SK-N-SH (cell line): ENCODE measurements at regions not wholly inside any gene's neighbourhood (a gene's known extent, or its start where the extent isn't known, plus 50 kb on each side); places are given as distances from the start of the nearest gene placed in this dataset.

Source experiments
- CTCF ChIA-PET: fragments of 300-600, 350-600 bp; formaldehyde crosslinking; extraction: SDS; loops from one replicate; lab custom pipeline; 2021; lab: Yijun Ruan, JAX
- POLR2A ChIA-PET: fragments of 350-600 bp; sonication (Branson Sonifier 250); formaldehyde crosslinking; extraction: SDS; loops from one replicate; lab custom pipeline; 2020; ENCODE audit warnings: antibody characterized with exemption, inconsistent platforms; lab: Yijun Ruan, JAX
- DNase-seq: peaks from one replicate; pipeline ENCODE4 v3.0.0; 2012
- H2AFZ ChIP-seq: fragments of 200-600 bp; sonication (generic); 2 replicates; pipeline ENCODE4 v1.8.1; 2016; ENCODE audit warnings: antibody characterized with exemption, mild to moderate bottlenecking, low read depth
- H3F3A ChIP-seq: fragments of 200-600 bp; sonication (generic); replicated peaks from 2 replicates; pipeline ENCODE3; 2016; ENCODE audit warnings: antibody characterized with exemption, mild to moderate bottlenecking; ENCODE audit not compliant: insufficient read depth
- H3K27ac ChIP-seq, 2 experiments: fragments of 200-500 bp in 1 of 2; fragments of 200-600 bp in 1 of 2; sonication (Bioruptor generic) in 1 of 2; sonication (generic), shearing (Covaris generic) in 1 of 2; 2 replicates each; pipeline versions ENCODE4 v1.5.1 to v1.6.1; 2014 to 2016; ENCODE audit warnings: low read depth in 2 of 2, inconsistent platforms in 1 of 2, low read length in 1 of 2, mild to moderate bottlenecking in 1 of 2, mixed read lengths in 1 of 2
- H3K27me3 ChIP-seq: fragments of 200-600 bp; sonication (generic), shearing (Covaris generic); 2 replicates; pipeline ENCODE4 v1.6.1; 2016; ENCODE audit warnings: mixed run types; ENCODE audit not compliant: insufficient read depth
- H3K36me3 ChIP-seq, 2 experiments: fragments of 200-500 bp in 1 of 2; fragments of 200-600 bp in 1 of 2; sonication (Bioruptor generic) in 1 of 2; sonication (generic) in 1 of 2; replicated peaks in 1 of 2; 2 replicates each; pipeline versions ENCODE3 to v1.5.1; 2014 to 2016; ENCODE audit warnings: low read length in 1 of 2, mild to moderate bottlenecking in 1 of 2; ENCODE audit not compliant: insufficient read depth in 2 of 2, control insufficient read depth in 1 of 2
- H3K4me1 ChIP-seq, 2 experiments: fragments of 200-500 bp in 1 of 2; fragments of 200-600 bp in 1 of 2; sonication (Bioruptor generic) in 1 of 2; sonication (generic), shearing (Covaris generic) in 1 of 2; 2 replicates each; pipeline versions ENCODE4 v1.5.1 to v1.6.1; 2014 to 2016; ENCODE audit warnings: low read depth in 1 of 2, low read length in 1 of 2, mixed run types in 1 of 2; ENCODE audit not compliant: insufficient read depth in 2 of 2, control insufficient read depth in 1 of 2
- H3K4me2 ChIP-seq: fragments of 200-600 bp; sonication (generic), shearing (Covaris generic); 2 replicates; pipeline ENCODE4 v1.6.1; 2017; ENCODE audit warnings: mixed run types
- H3K4me3 ChIP-seq, 2 experiments: fragments of 200-500 bp in 1 of 2; fragments of 200-600 bp in 1 of 2; sonication (Bioruptor generic) in 1 of 2; sonication (generic), shearing (Covaris generic) in 1 of 2; 2 replicates each; pipeline versions ENCODE4 v1.5.1 to v1.8.1; 2014 to 2016; ENCODE audit warnings: low read depth in 2 of 2, inconsistent platforms in 1 of 2, low read length in 1 of 2, mild to moderate bottlenecking in 1 of 2, mixed read lengths in 1 of 2, moderate library complexity in 1 of 2
- H3K79me2 ChIP-seq: fragments of 200-600 bp; sonication (generic); 2 replicates; pipeline ENCODE4 v1.8.1; 2017; ENCODE audit warnings: mild to moderate bottlenecking; ENCODE audit not compliant: insufficient read depth
- H3K9ac ChIP-seq: fragments of 200-600 bp; sonication (generic); 2 replicates; pipeline ENCODE4 v1.6.1; 2017; ENCODE audit warnings: mixed run types
- H3K9me2 ChIP-seq: fragments of 200-600 bp; sonication (generic); 2 replicates; pipeline ENCODE4 v1.6.1; 2017; ENCODE audit warnings: mixed run types
- H3K9me3 ChIP-seq: fragments of 200-600 bp; sonication (generic); 2 replicates; pipeline ENCODE4 v1.6.1; 2017; ENCODE audit warnings: mixed run types, mild to moderate bottlenecking, moderate library complexity
- H4K20me1 ChIP-seq: fragments of 200-600 bp; sonication (generic); 2 replicates; pipeline ENCODE4 v1.6.1; 2017; ENCODE audit warnings: mild to moderate bottlenecking, mixed run types; ENCODE audit not compliant: insufficient read depth
- CHD2 ChIP-seq: fragments of 150-350 bp; IDR thresholded peaks from 2 replicates; pipeline ENCODE4 v1.6.1; 2018; ENCODE audit warnings: low read length; ENCODE audit not compliant: partially characterized antibody
- EP300 ChIP-seq, 2 experiments: IDR thresholded peaks; 2 replicates each; pipeline versions ENCODE4 v1.4.0 to v1.6.1; 2012; ENCODE audit warnings: borderline replicate concordance in 1 of 2, low read depth in 1 of 2, low read length in 1 of 2
- EZH2phosphoT487 ChIP-seq: fragments of 200-600 bp; sonication (generic); IDR thresholded peaks from 2 replicates; pipeline ENCODE4 v1.6.1; 2017; ENCODE audit warnings: low read depth, mixed run types, mild to moderate bottlenecking, antibody characterized with exemption, moderate library complexity, borderline replicate concordance
- FOXJ3 ChIP-seq: sonication (generic); formaldehyde crosslinking; IDR thresholded peaks from 2 replicates; pipeline ENCODE4 v1.5.1; 2020; ENCODE audit warnings: mild to moderate bottlenecking, missing genetic modification reagents
- GABPA ChIP-seq: IDR thresholded peaks from 2 replicates; pipeline ENCODE4 v1.4.0; 2012; ENCODE audit warnings: low read depth, mild to moderate bottlenecking
- GATA2 ChIP-seq: sonication (generic); formaldehyde crosslinking; IDR thresholded peaks from 2 replicates; pipeline ENCODE4 v1.5.0; 2020; ENCODE audit warnings: mild to moderate bottlenecking, missing genetic modification reagents
- MEF2A ChIP-seq: IDR thresholded peaks from 2 replicates; pipeline ENCODE4 v1.4.0; 2012; ENCODE audit warnings: low read depth, borderline replicate concordance
- MXI1 ChIP-seq: IDR thresholded peaks from 2 replicates; pipeline ENCODE4 v1.6.1; 2012; ENCODE audit warnings: mild to moderate bottlenecking, low read depth, low read length, improper control_type of control experiment
- PBX3 ChIP-seq: IDR thresholded peaks from 2 replicates; pipeline ENCODE4; 2012
- RXRA ChIP-seq: IDR thresholded peaks from 2 replicates; pipeline ENCODE4 v1.4.0; 2012; ENCODE audit warnings: low read depth, mild to moderate bottlenecking, borderline replicate concordance
- SIN3A ChIP-seq: IDR thresholded peaks from 2 replicates; pipeline ENCODE4 v1.6.1; 2012; ENCODE audit warnings: low read depth, mild to moderate bottlenecking, low read length, moderate library complexity, borderline replicate concordance
- TAF1 ChIP-seq: IDR thresholded peaks from 2 replicates; pipeline ENCODE4 v1.6.1; 2012; ENCODE audit warnings: low read depth, mild to moderate bottlenecking, low read length, moderate library complexity, borderline replicate concordance
- TEAD4 ChIP-seq: IDR thresholded peaks from 2 replicates; pipeline ENCODE4 v1.4.0; 2012; ENCODE audit warnings: mild to moderate bottlenecking, borderline replicate concordance; ENCODE audit not compliant: insufficient read depth
- YY1 ChIP-seq: IDR thresholded peaks from 2 replicates; pipeline ENCODE4 v1.4.0; 2012; ENCODE audit warnings: low read depth, mild to moderate bottlenecking
- WGBS: methylation state at CpG from one replicate; pipeline ENCODE4 v1.1.6; 2017; ENCODE audit warnings: low lambda C conversion rate; 5-methylcytosine and 5-hydroxymethylcytosine counted together
- TF ChIP-seq, protein P1 (sequence below): IDR thresholded peaks from 2 replicates; pipeline ENCODE4 v1.4.0; 2012; ENCODE audit warnings: low read depth, borderline replicate concordance
- TF ChIP-seq, protein P2 (sequence below): fragments of 150-350 bp; IDR thresholded peaks from 2 replicates; pipeline ENCODE4 v1.6.1; 2016; ENCODE audit warnings: mild to moderate bottlenecking, low read depth, low read length
- TF ChIP-seq, protein P3 (sequence below): IDR thresholded peaks from 2 replicates; pipeline ENCODE4 v1.4.0; 2012; ENCODE audit warnings: low read depth

DNA sequence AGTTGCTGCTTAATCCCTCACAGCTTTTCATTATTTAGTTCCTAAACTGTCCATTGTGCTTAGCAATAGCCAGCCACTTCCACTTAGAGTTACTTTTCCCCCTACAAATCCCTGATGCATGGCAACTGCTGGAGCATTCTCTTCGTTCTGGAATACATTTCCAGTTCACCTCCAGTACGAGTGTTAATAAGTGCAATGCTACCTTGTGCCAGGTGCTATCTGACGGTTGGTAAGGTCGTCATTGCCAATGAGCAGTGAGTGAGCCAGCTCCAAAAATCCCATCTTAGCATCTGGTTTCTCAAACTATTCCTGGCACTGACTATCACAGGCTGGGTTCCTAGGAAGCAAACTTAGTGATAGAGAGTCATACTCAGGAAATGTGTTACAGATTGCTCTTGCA lies 114.1 kb upstream of the ADGRF1 start:
- H3K4me3 ChIP-seq, result no peak overlapping the region
- 72% methylated on average over 4 of the region's 4 CpGs for WGBS
- H3K9ac ChIP-seq, result no peak overlapping the region
- no peaks in the 10 kb centered on the region for H3K27me3 ChIP-seq
- no peaks in the 10 kb centered on the region for H3F3A ChIP-seq
- no peak overlapping the region for H2AFZ ChIP-seq
- no peak for DNase-seq
- no peaks in the 10 kb centered on the region for H3K4me1 ChIP-seq
- no peak overlapping the region for H3K4me2 ChIP-seq
- no peaks in the 10 kb centered on the region for H4K20me1 ChIP-seq
- ChIA-PET CTCF (interaction anchor here (0.9 to 1.7 kb wide), 3 partner anchors 58 to 308 kb away, joined by 3 to 4 read pairs (median 4); partner anchors contain the start of gene TNFRSF21), POLR2A (no interaction called here)
- H3K79me2 ChIP-seq, result no peaks in the 10 kb centered on the region
- no peaks in the 10 kb centered on the region for H3K36me3 ChIP-seq
- H3K27ac ChIP-seq, result no peak overlapping the region
- H3K9me2 ChIP-seq, result no peaks in the 10 kb centered on the region
- TF ChIP-seq EP300 (IDR thresholded peaks at IDR 0.05; ENCODE audit: borderline replicate concordance in 1 of 2, low read depth in 1 of 2, low read length in 1 of 2) (no peak), SIN3A (no peak), GABPA (no peak), TEAD4 (no peak), TAF1 (no peak), EZH2phosphoT487 (no peak), FOXJ3 (CRISPR knock-in tag) (no peak), MXI1 (no peak), GATA2 (CRISPR knock-in tag) (no peak), RXRA (no peak)
- TF ChIP-seq, protein P1, sequence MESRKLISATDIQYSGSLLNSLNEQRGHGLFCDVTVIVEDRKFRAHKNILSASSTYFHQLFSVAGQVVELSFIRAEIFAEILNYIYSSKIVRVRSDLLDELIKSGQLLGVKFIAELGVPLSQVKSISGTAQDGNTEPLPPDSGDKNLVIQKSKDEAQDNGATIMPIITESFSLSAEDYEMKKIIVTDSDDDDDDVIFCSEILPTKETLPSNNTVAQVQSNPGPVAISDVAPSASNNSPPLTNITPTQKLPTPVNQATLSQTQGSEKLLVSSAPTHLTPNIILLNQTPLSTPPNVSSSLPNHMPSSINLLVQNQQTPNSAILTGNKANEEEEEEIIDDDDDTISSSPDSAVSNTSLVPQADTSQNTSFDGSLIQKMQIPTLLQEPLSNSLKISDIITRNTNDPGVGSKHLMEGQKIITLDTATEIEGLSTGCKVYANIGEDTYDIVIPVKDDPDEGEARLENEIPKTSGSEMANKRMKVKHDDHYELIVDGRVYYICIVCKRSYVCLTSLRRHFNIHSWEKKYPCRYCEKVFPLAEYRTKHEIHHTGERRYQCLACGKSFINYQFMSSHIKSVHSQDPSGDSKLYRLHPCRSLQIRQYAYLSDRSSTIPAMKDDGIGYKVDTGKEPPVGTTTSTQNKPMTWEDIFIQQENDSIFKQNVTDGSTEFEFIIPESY, result no peak
- TF ChIP-seq, protein P2, sequence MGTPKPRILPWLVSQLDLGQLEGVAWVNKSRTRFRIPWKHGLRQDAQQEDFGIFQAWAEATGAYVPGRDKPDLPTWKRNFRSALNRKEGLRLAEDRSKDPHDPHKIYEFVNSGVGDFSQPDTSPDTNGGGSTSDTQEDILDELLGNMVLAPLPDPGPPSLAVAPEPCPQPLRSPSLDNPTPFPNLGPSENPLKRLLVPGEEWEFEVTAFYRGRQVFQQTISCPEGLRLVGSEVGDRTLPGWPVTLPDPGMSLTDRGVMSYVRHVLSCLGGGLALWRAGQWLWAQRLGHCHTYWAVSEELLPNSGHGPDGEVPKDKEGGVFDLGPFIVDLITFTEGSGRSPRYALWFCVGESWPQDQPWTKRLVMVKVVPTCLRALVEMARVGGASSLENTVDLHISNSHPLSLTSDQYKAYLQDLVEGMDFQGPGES, result no peak
- no peaks in the 10 kb centered on the region for H3K9me3 ChIP-seq

GRCh38 chr6:47153404-47153755 lies 111.2 kb upstream of the ADGRF1 start:
- H2AFZ ChIP-seq, result no peak overlapping the region
- no peak for DNase-seq
- CTCF ChIA-PET, result interaction anchor here (1.0 kb wide), 1 partner anchor 15 kb away, joined by 3 read pairs; no protein-coding TSS in a partner anchor
- H3K4me2 ChIP-seq, result no peak overlapping the region
- no peaks in the 10 kb centered on the region for H3K9me2 ChIP-seq
- POLR2A ChIA-PET, result no interaction called here
- no peaks in the 10 kb centered on the region for H3K4me1 ChIP-seq
- H3K27ac ChIP-seq, result no peak overlapping the region
- H3K79me2 ChIP-seq, result no peaks in the 10 kb centered on the region
- no peak overlapping the region for H3K9ac ChIP-seq
- H3K9me3 ChIP-seq, result no peaks in the 10 kb centered on the region
- no peak for TF ChIP-seq YY1
- no peak for TF ChIP-seq MEF2A
- TF ChIP-seq GABPA, result no peak
- no peak for TF ChIP-seq CHD2
- TF ChIP-seq, protein P3, sequence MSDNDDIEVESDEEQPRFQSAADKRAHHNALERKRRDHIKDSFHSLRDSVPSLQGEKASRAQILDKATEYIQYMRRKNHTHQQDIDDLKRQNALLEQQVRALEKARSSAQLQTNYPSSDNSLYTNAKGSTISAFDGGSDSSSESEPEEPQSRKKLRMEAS, result no peak
- no peak for TF ChIP-seq PBX3
- no peak for TF ChIP-seq EP300 (IDR thresholded peaks at IDR 0.05; ENCODE audit: borderline replicate concordance in 1 of 2, low read depth in 1 of 2, low read length in 1 of 2)
- no peaks in the 10 kb centered on the region for H4K20me1 ChIP-seq
- H3K27me3 ChIP-seq, result no peaks in the 10 kb centered on the region
- no peaks in the 10 kb centered on the region for H3F3A ChIP-seq
- no peaks in the 10 kb centered on the region for H3K36me3 ChIP-seq
- 81% methylated on average over 3 of the region's 3 CpGs for WGBS
- no peak overlapping the region for H3K4me3 ChIP-seq
